Testis (tissue), 2 donors: ENCODE measurements at regions not wholly inside any gene's neighbourhood (a gene's known extent, or its start where the extent isn't known, plus 50 kb on each side); places are given as distances from the start of the nearest gene placed in this dataset.

Experiments used
- DNase-seq: peaks from one replicate; pipeline ENCODE4 v3.0.0-alpha.2; 2019
- H3K27ac ChIP-seq, 2 donors: fragments of 200-600 bp; sonication (generic); one replicate each; pipeline ENCODE4 v1.5.1; 2019
- H3K27me3 ChIP-seq: fragments of 200-600 bp; sonication (generic); one replicate; pipeline ENCODE4 v1.5.1; 2019
- H3K36me3 ChIP-seq: fragments of 200-600 bp; sonication (generic); one replicate; pipeline ENCODE4 v1.5.1; 2017; ENCODE audit warnings: low read depth; ENCODE audit errors: missing control alignments
- H3K4me1 ChIP-seq: fragments of 200-600 bp; sonication (generic); one replicate; pipeline ENCODE4 v1.5.1; 2019
- H3K4me3 ChIP-seq, 2 donors: fragments of 200-600 bp; sonication (generic); one replicate each; pipeline ENCODE4 v1.5.1; 2017 to 2019
- H3K9me3 ChIP-seq: fragments of 200-600 bp; sonication (generic); one replicate; pipeline ENCODE4 v1.5.1; 2017
- CTCF ChIP-seq, 3 experiments: fragments of 450-650 bp in 2 of 3; fragments of 200-600 bp in 1 of 3; sonication (generic) in 1 of 3; IDR thresholded peaks; one replicate each; pipeline ENCODE4 v1.5.1; 2016 to 2019; ENCODE audit warnings: antibody characterized with exemption in 3 of 3, mild to moderate bottlenecking in 2 of 3, moderate library complexity in 1 of 3
- POLR2A ChIP-seq: fragments of 450-650 bp; IDR thresholded peaks from one replicate; pipeline ENCODE4 v1.6.1; 2017; ENCODE audit warnings: antibody characterized with exemption, mild to moderate bottlenecking, moderate library complexity
- WGBS, 2 donors: methylation state at CpG; one replicate each; pipeline ENCODE4 v1.1.5; 2018; 5-methylcytosine and 5-hydroxymethylcytosine counted together
- intact Hi-C: fragments of 100-400 bp; cut with DNase I; formaldehyde crosslinking; loops from one replicate; pipeline ENCODE4 v1.15.1; 2023; ENCODE audit warnings: low total_unique reads

GRCh38 chr6:18328070-18328469, 59.1 kb upstream of the RNF144B start:
- 53 to 70% methylated on average over 2 of the region's 2 CpGs for WGBS, 2 donors
- intact Hi-C loops, result loop anchor here (5.0 kb wide), 1 partner anchor 174 kb away; no protein-coding TSS in a partner anchor
- Histone ChIP-seq H3K4me1 (no peaks in the 10 kb centered on the region), H3K27me3 (no peaks in the 10 kb centered on the region), H3K9me3 (no peaks in the 10 kb centered on the region), H3K4me3 (no peak overlapping the region), H3K27ac (peak overlapping the region; percentile 10 to 75), H3K36me3 (no peaks in the 10 kb centered on the region)
- no peak for DNase-seq
- TF ChIP-seq POLR2A (no peak), CTCF (IDR thresholded peaks at IDR 0.05) (no peak)

GRCh38 chr6:18327626-18328025, 59.5 kb upstream of the RNF144B start:
- 67 to 68% methylated on average over 5 of the region's 5 CpGs for WGBS, 2 donors
- DNase-seq, result peak; percentile 24
- intact Hi-C loops, result loop anchor here (5.0 kb wide), 1 partner anchor 175 kb away; no protein-coding TSS in a partner anchor
- H3K27me3 ChIP-seq, result no peaks in the 10 kb centered on the region
- no peak overlapping the region for H3K4me3 ChIP-seq
- no peaks in the 10 kb centered on the region for H3K9me3 ChIP-seq
- no peaks in the 10 kb centered on the region for H3K36me3 ChIP-seq
- peak overlapping the region; percentile 10 to 75 for H3K27ac ChIP-seq
- no peak for TF ChIP-seq POLR2A
- no peak for TF ChIP-seq CTCF (IDR thresholded peaks at IDR 0.05)
- H3K4me1 ChIP-seq, result no peaks in the 10 kb centered on the region

GRCh38 chr6:18326980-18327379, 60.2 kb upstream of the RNF144B start:
- H3K4me1 ChIP-seq, result no peaks in the 10 kb centered on the region
- H3K9me3 ChIP-seq, result no peaks in the 10 kb centered on the region
- no peaks in the 10 kb centered on the region for H3K36me3 ChIP-seq
- no peaks in the 10 kb centered on the region for H3K27me3 ChIP-seq
- H3K4me3 ChIP-seq, result no peak overlapping the region
- intact Hi-C loops, result loop anchor here (5.0 kb wide), 1 partner anchor 175 kb away; no protein-coding TSS in a partner anchor
- no peak overlapping the region for H3K27ac ChIP-seq
- DNase-seq, result no peak
- WGBS, 2 donors, result 66 to 76% methylated on average over 5 to 6 of the region's 6 CpGs
- TF ChIP-seq CTCF (IDR thresholded peaks at IDR 0.05), result no peak
- no peak for TF ChIP-seq POLR2A

- WGBS, 2 donors, result 79 to 92% methylated on average over 2 of the region's 2 CpGs
Measured at GRCh38 chr6:18326001-18326400, 61.1 kb upstream of the RNF144B start.

More at GRCh38 chr6:18326001-18326400, 61.1 kb upstream of the RNF144B start:
- no peak for DNase-seq
- Histone ChIP-seq H3K4me3 (no peak overlapping the region), H3K4me1 (no peaks in the 10 kb centered on the region), H3K27me3 (no peaks in the 10 kb centered on the region), H3K36me3 (no peaks in the 10 kb centered on the region), H3K27ac (no peak overlapping the region), H3K9me3 (no peaks in the 10 kb centered on the region)
- no peak for TF ChIP-seq CTCF (IDR thresholded peaks at IDR 0.05)
- TF ChIP-seq POLR2A, result no peak
- intact Hi-C loops, result loop anchor here (5.0 kb wide), 1 partner anchor 176 kb away; no protein-coding TSS in a partner anchor
